ENCODE measurements at regions not wholly inside any gene's neighbourhood (a gene's known extent, or its start where the extent isn't known, plus 50 kb on each side); places are given as distances from the start of the nearest gene placed in this dataset.

DNA sequence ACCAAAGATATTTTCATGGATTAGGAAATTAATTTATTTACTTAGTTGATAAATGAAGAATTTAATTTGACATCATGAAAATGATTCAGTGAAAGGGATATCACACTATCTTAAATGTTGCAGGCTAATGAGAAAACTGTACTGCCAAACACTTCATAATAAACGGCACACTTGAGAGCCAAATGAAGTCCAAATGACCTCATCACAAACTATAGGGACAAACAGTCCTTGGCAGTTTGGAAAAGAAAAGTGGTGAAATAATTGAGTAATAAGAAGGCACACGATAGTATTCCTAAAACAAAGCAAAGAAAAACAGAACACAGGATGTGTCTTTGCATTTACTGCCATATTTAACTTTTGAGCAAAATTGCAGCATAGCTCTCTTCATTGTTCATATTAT lies 116.9 kb upstream of the TLR4 start:
- DNase-seq (ENCODE audit: insufficient read length, low spot score), result no peak
- FAIRE-seq, result peak; percentile 68
- TF ChIP-seq POLR2A (IDR thresholded peaks at IDR 0.05; ENCODE audit: low read depth, low read length), result no peak

DNA sequence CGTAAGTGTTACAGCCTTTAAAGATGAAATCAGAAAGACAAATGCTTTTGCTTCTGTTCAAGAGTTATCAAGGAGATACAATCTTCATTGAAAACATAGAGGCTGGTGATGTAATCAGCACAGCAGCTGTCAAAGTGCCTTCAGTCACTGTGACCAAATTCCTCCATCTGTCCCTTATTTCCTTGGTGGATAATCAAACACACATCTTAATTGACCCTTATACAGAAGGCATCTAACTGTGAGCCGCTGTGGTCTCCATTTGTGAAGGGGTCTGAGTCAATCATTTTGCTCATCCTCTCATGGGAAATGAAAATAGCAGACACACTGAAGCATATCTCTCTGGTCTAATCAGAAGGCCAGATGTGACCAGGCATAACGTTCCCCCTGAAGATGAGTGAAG lies 130.1 kb upstream of the TLR4 start:
- FAIRE-seq, result peak; percentile 55
- TF ChIP-seq POLR2A (IDR thresholded peaks at IDR 0.05; ENCODE audit: low read depth, low read length), result no peak
- no peak for DNase-seq (ENCODE audit: insufficient read length, low spot score)

DNA sequence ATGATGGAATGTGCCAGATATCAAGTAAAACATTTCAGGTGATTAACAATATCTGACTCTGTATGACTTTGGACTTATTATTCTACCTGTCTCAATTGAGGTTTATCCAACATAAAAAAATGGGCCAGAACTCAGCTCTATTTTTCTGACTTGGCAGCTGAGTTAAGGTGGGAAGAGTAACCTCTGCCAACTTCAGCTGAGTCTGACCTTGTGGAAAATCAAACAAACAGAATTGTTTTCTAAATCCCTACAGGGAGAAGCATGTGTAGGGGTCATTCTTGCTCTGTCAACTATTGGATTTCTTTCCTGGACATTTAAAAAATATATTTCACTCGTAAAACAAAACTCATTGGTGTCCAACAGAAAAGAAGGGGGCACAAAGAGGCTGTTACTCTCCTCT lies 139.4 kb upstream of the TLR4 start:
- TF ChIP-seq POLR2A (IDR thresholded peaks at IDR 0.05; ENCODE audit: low read depth, low read length), result no peak
- FAIRE-seq (no peak), DNase-seq (ENCODE audit: insufficient read length, low spot score) (no peak)

DNA sequence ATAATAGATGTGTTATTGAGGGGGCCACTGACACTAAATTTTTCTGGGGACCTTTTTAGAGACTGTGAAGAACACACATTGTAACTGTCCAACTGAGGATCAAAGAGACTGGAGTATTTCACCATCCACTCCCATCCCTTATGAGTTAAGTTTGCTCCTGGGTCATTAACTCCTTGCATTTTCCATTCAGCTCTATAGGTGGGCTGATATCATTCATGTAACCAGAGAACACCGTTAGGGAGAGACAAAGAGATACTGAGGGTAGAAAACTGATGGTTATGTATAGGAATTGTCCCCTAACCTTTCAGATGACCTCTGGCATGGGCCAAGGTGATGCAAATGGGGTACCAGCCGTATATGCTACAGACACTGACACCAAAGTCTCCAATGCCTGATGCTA lies 142.4 kb upstream of the TLR4 start:
- DNase-seq (ENCODE audit: insufficient read length, low spot score), result no peak
- FAIRE-seq, result no peak
- TF ChIP-seq POLR2A (IDR thresholded peaks at IDR 0.05; ENCODE audit: low read depth, low read length), result no peak

DNA sequence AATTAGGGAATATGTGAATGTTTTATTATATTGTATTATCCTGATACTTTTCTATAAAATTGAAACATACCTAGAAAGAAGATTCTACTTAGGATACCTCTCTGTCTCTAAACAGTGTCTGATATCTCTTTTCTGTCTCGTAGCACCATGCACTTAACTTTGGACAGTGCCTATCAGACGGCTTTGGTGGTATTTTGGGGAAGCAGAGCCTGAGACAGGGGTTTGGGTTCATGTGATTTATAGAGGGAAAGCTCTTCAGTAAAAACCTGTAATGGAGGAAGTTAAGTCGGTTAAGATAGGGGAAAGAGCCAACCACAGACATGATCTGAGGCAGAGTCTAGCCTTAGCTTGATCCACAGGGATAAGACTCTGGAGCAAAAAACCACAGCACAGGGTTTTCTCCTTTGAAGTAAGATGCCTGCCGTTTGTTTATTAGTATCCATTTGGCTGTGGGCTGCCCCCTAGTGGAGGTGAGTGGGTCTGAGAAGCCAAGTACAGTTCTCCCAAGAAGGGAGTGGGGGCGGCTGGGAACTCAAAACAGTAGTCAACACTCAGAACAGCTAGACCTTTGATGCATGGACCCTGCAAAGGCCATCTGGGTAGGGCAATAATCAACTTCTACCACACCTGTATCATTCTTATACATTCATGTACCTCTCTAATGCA lies 141.2 kb upstream of the ASTN2 start:
- FAIRE-seq (peak; percentile 88), DNase-seq (ENCODE audit: insufficient read length, low spot score) (peak; percentile 45)
- TF ChIP-seq POLR2A (IDR thresholded peaks at IDR 0.05; ENCODE audit: low read depth, low read length), result no peak

DNA sequence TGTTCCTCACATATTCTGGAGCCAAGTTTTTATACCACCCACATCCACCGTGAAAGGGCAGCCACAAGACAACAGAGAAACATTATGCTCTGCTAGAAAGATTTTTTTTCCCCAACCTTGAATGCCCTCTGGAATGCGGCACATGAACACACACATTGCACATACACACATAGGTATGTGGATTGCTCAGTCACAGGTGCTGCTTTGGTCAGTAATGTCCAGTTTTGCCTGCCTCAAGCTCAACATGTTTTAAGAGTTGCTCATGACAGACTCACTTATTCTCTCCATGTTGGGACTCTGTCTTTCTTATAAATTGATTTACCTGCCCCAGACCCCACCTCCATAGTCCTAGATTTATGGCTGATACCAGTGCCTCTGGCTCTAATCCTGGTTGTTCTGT lies 138.0 kb upstream of the ASTN2 start:
- DNase-seq (ENCODE audit: insufficient read length, low spot score) (no peak), FAIRE-seq (no peak)
- TF ChIP-seq POLR2A (IDR thresholded peaks at IDR 0.05; ENCODE audit: low read depth, low read length), result no peak

DNA sequence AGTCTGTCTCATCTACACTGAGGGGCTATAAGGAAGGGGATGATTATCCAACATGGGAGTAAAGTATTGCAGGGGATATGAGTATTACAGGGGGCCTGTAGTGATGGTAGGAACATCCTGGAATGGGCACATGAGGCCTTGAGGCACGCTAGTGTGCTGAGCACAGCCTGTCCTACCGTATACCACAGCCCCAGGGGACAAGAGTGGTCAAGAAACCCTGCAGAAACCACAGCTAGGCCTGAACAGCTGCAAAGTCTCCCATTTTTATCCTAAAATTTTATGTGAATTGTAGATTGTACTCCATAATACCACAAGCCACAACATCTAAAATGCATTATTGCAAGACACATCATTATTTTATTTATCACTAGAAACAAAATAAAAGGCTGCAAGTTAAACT lies 136.3 kb upstream of the ASTN2 start:
- no peak for TF ChIP-seq POLR2A (IDR thresholded peaks at IDR 0.05; ENCODE audit: low read depth, low read length)
- DNase-seq (ENCODE audit: insufficient read length, low spot score) (no peak), FAIRE-seq (no peak)

DNA sequence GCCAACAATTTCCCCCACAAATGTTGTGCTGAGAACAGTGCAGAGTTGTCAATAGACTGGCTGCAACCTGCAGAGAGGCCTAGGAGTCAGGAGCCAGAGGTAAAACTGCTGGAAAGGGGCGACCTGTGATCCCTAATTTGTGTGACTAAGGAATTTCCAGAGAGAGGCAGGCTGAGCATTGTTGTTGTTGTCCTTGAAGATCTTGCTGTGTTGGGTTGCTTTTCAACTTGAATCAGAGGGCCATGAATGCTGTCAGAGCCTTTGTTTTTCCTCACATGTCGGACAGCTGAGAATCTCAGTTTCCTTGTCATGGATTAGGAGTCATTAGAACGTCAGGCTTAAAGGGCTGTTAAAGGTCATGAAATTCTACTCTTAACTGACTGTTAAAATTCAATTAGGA lies 134.6 kb upstream of the ASTN2 start:
- TF ChIP-seq POLR2A (IDR thresholded peaks at IDR 0.05; ENCODE audit: low read depth, low read length), result no peak
- DNase-seq (ENCODE audit: insufficient read length, low spot score) (no peak), FAIRE-seq (no peak)

DNA sequence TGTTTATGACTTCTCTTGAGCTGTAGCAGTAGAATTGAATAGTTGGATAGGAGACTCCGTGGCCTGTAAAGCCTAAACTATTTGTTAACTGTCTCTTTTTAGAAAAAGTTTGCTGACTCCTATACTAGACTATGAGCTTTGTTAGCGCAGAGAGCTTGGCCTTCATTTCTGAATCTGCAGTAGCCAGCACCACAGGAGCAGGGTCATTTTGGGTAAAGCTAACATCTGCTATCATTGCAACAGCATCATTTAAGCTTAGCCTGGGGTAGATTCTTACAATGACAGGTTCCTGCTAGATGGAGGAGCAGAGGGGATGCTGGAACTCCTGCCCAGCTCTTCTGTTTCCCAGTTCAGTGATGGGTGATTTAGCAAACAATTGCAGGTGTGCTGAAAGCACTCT lies 133.7 kb upstream of the ASTN2 start:
- no peak for TF ChIP-seq POLR2A (IDR thresholded peaks at IDR 0.05; ENCODE audit: low read depth, low read length)
- DNase-seq (ENCODE audit: insufficient read length, low spot score), result no peak
- FAIRE-seq, result no peak

DNA sequence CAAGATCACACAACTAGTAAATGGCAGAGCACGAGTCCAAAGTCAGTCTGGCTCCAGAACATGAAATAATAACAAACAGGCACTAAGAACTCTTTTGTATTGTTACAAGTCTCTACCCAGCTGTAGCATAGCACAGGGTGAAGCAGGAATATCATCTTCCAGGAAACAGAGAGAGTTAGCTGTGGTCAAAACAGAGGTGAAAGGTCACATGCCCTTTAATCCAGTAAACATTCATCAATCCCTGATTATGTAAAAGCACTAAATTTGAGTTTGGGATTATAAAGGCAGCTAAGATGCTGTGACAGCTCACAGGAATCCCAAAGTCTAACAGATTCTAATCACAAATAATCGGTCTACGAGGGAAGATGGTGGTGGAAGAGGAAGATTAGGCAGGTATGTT lies 133.0 kb upstream of the ASTN2 start:
- TF ChIP-seq POLR2A (IDR thresholded peaks at IDR 0.05; ENCODE audit: low read depth, low read length), result no peak
- FAIRE-seq (no peak), DNase-seq (ENCODE audit: insufficient read length, low spot score) (no peak)

DNA sequence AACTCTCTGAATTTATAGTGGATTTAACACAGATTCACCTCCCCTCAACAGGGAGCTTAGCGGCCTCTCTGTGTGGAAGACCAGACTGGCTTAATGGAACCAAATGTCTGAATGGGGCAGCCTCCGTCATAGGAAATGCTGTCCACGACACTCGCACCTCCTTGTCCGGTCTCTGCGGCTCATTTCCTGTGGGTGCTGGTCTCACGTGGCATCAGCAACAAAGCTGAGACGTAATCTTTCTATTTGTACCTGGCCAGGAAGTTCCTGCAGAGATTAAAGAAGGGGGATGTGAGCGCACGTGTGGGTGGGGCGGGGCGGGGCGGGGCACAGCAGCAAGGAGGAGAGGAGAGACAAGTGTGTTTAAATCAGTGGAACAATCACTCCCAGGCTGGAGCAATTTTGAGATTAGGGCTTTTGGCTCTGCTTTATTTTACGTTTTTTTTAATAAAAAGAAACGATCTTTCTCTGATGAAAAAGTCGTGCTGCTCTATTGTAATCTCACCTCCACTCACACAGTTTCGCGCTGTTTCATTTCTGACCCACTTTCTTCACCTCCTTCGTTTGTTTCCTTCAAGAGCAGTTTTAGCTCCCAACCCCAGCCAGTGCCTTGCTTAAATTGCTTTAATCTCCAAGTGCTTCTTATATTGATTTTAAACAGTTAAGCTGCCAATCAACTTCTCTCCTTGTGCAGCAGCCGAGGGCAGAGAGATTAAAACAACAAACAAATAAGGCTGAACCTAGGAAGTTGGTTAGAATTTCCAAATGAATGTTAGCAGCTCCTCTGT lies 132.2 kb upstream of the ASTN2 start:
- DNase-seq (ENCODE audit: insufficient read length, low spot score) (peak; percentile 15), FAIRE-seq (no peak)
- TF ChIP-seq POLR2A (IDR thresholded peaks at IDR 0.05; ENCODE audit: low read depth, low read length), result no peak

DNA sequence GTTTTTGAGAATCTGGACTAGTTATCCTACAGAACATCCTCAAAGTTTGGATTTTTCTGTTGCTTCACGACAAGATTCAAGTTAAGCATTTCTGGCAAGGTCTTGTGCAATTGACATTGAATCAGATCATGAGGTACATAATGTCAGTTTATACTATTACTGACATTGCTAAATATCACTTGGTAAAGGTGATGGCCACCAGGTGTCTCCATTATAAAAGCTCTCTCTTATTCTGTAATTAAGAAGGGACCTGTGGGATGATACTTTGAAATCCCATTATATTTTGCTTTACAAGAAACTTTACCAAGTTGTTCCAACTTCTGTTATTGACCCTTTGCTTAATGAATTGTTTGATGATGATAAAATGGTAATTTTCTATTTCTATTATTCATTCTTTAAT lies 131.0 kb upstream of the ASTN2 start:
- DNase-seq (ENCODE audit: insufficient read length, low spot score), result no peak
- FAIRE-seq, result no peak
- TF ChIP-seq POLR2A (IDR thresholded peaks at IDR 0.05; ENCODE audit: low read depth, low read length), result no peak

DNA sequence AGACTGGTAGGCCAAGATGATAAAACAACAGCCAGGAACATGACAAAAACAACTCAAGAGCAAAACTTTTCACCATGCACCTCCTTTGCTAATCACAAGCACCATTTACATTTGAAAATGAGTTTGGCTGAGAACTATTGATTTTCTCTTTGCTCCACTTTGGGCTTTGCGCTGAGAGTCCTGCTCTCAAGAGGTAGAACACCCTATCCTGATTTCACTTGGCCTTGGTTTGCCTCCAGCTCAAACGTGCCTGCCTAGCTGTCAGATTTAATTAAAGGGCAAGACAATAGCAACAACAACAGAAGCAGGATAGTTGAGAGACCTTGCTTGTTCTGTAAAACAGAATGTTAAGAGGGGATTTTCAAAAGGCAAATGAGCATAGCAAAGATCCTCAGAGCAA lies 128.2 kb upstream of the ASTN2 start:
- no peak for DNase-seq (ENCODE audit: insufficient read length, low spot score)
- TF ChIP-seq POLR2A (IDR thresholded peaks at IDR 0.05; ENCODE audit: low read depth, low read length), result no peak
- no peak for FAIRE-seq

DNA sequence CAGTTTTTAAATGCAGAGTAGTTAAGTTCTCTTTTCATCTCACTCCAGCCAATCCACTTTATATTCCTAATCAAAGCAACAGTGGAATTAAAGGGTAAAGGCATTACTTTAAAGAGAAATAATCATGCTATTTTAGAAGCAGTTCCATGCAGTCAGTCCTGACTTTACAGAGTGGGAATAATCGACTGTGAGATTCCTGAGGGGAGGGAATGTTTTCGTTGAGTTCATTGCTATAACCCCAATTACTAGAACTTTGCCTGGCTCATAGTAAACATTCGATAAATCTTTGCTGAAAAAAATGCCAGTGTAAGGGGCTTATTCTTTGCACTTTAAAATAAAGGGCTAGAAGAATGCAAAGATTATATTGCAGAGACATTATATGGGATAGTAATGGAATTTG lies 127.2 kb upstream of the ASTN2 start:
- DNase-seq (ENCODE audit: insufficient read length, low spot score), result no peak
- no peak for FAIRE-seq
- TF ChIP-seq POLR2A (IDR thresholded peaks at IDR 0.05; ENCODE audit: low read depth, low read length), result no peak

DNA sequence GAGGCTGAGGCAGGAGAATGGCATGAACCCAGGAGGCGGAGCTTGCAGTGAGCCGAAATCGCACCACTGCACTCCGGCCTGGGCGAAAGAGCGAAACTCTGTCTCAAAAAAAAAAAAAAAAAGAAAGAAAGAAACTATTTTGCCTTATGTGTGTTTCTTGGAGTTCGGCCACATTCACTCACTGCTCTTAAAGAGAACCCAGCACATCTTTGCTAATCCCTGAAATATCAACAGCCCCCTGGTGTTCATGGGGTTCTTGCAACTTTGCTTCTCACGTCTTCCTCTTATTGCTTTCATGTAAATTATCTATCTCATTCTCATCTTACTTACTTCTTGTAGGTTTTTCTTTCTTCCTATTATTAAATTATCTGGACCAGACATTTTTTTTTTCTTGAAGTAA lies 126.3 kb upstream of the ASTN2 start:
- no peak for TF ChIP-seq POLR2A (IDR thresholded peaks at IDR 0.05; ENCODE audit: low read depth, low read length)
- DNase-seq (ENCODE audit: insufficient read length, low spot score) (no peak), FAIRE-seq (no peak)
